ENCODE measurements at regions not wholly inside any gene's neighbourhood (a gene's known extent, or its start where the extent isn't known, plus 50 kb on each side); places are given as distances from the start of the nearest gene placed in this dataset.
A peak's percentile ranks its signal among the peaks of the same experiment; 100 is the strongest.

DNA sequence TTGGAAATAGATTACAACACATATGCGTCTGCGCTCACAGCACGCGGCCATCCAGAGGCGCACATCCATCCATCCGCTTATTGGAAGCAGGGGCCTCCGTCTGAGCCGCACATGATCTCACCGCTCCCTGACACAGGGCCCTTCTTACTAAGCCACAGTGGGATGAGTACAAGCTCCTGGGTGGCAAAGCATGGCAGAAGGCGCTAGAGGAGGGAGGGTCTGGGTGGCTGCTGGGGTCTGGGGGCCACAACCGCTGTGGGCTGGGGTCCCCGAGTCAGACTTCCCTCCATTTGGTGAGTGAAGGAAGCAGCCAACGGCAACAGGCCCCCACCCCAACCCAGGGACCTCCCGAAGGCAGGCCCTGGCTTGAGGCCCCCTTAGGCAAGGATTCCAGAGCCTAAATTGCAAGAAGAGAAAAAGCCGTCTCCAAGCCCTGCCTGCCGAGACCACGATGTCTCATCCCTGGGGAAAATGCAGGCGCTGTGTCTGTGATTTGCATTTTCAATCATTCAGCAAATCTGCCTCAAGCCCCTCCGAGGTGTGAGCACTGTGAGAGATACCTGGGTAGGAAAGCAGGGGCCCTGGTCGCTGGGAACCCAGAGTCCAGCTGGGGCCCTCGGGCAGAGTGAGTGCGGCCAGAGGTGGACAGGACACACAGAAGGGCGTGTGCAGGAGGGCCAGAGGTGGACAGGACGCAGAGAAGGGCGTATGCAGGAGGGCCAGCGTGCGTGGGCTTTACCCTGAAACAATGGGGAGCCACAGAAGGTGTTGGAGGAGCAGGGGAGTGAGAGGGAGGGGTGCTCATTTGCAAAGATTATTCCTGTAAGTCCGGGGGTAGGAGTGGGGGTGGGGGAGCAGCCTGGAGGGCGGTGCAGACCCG, 135.7 kb downstream of the OLFM1 start:
- Histone ChIP-seq H3K9me2 (replicated peaks; ENCODE audit: low read depth, low read length) (no peaks in the 10 kb centered on the region), H3K9me3 (ENCODE audit: insufficient read depth, low read depth, low read length) (no peaks in the 10 kb centered on the region; the same call in 1 of the 2 replicates), H2AFZ (ENCODE audit: low read length) (no peak overlapping the region), H3K9ac (ENCODE audit: low read depth, low read length, poor library complexity, severe bottlenecking) (peak overlapping the region; percentile 67), H3K4me1 (ENCODE audit: insufficient read depth, low read length, poor library complexity, severe bottlenecking) (peaks cover 38% of the 10 kb centered on the region), H4K20me1 (ENCODE audit: insufficient read depth, low read length, poor library complexity, severe bottlenecking) (no peaks in the 10 kb centered on the region), H3F3A (ENCODE audit: low read depth) (no peaks in the 10 kb centered on the region), H3K79me2 (ENCODE audit: insufficient read depth, low read length) (no peaks in the 10 kb centered on the region), H3K27me3 (ENCODE audit: insufficient read depth, low read length, poor library complexity, severe bottlenecking) (no peaks in the 10 kb centered on the region), H3K36me3 (ENCODE audit: insufficient read depth, low read length) (no peaks in the 10 kb centered on the region), H3K4me3 (ENCODE audit: low read length, poor library complexity, severe bottlenecking) (peak overlapping the region; percentile 12), H3K4me2 (ENCODE audit: low read depth, low read length, poor library complexity, severe bottlenecking) (peak overlapping the region; percentile 39)
- TF ChIP-seq, protein P1, sequence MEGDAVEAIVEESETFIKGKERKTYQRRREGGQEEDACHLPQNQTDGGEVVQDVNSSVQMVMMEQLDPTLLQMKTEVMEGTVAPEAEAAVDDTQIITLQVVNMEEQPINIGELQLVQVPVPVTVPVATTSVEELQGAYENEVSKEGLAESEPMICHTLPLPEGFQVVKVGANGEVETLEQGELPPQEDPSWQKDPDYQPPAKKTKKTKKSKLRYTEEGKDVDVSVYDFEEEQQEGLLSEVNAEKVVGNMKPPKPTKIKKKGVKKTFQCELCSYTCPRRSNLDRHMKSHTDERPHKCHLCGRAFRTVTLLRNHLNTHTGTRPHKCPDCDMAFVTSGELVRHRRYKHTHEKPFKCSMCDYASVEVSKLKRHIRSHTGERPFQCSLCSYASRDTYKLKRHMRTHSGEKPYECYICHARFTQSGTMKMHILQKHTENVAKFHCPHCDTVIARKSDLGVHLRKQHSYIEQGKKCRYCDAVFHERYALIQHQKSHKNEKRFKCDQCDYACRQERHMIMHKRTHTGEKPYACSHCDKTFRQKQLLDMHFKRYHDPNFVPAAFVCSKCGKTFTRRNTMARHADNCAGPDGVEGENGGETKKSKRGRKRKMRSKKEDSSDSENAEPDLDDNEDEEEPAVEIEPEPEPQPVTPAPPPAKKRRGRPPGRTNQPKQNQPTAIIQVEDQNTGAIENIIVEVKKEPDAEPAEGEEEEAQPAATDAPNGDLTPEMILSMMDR (conservative IDR thresholded peaks at IDR 0.05; ENCODE audit: low read length): no peak
- TF ChIP-seq EZH2phosphoT487 (IDR thresholded peaks at IDR 0.05; ENCODE audit: borderline replicate concordance): no peak

DNA sequence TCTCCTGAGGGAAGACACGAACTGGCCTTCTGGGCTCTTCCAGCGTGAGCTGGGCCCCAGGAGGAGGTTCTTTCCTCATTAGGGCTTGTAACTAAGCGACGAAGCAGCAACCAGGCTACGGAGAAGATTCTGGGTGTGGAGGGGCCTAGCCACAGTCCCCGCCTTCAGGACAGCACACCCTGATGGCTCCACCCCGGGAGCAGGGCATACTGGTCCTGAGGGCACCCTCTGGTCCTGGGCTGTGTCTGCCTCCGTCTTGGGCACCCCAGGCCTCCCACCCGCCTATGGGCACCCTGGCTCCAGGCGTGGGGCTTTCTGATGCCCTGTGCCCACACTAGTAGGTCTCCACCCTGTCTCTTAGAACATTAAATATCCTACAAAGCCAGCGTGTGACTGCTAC, 136.4 kb downstream of the OLFM1 start:
- H2AFZ ChIP-seq (ENCODE audit: low read length): no peak overlapping the region
- H3K79me2 ChIP-seq (ENCODE audit: insufficient read depth, low read length): no peaks in the 10 kb centered on the region
- H3K9me3 ChIP-seq (ENCODE audit: insufficient read depth, low read depth, low read length): no peaks in the 10 kb centered on the region; the same call in 1 of the 2 replicates
- no peak overlapping the region for H3K4me2 ChIP-seq (ENCODE audit: low read depth, low read length, poor library complexity, severe bottlenecking)
- H3K9me2 ChIP-seq (replicated peaks; ENCODE audit: low read depth, low read length): no peaks in the 10 kb centered on the region
- no peaks in the 10 kb centered on the region for H3F3A ChIP-seq (ENCODE audit: low read depth)
- H3K4me1 ChIP-seq (ENCODE audit: insufficient read depth, low read length, poor library complexity, severe bottlenecking): peaks cover 38% of the 10 kb centered on the region
- H3K27me3 ChIP-seq (ENCODE audit: insufficient read depth, low read length, poor library complexity, severe bottlenecking): no peaks in the 10 kb centered on the region
- TF ChIP-seq, protein P1 (conservative IDR thresholded peaks at IDR 0.05; ENCODE audit: low read length): no peak
- no peak for TF ChIP-seq EZH2phosphoT487 (IDR thresholded peaks at IDR 0.05; ENCODE audit: borderline replicate concordance)
- H3K4me3 ChIP-seq (ENCODE audit: low read length, poor library complexity, severe bottlenecking): no peak overlapping the region
- no peaks in the 10 kb centered on the region for H4K20me1 ChIP-seq (ENCODE audit: insufficient read depth, low read length, poor library complexity, severe bottlenecking)
- H3K9ac ChIP-seq (ENCODE audit: low read depth, low read length, poor library complexity, severe bottlenecking): peak overlapping the region; percentile 67
- no peaks in the 10 kb centered on the region for H3K36me3 ChIP-seq (ENCODE audit: insufficient read depth, low read length)

DNA sequence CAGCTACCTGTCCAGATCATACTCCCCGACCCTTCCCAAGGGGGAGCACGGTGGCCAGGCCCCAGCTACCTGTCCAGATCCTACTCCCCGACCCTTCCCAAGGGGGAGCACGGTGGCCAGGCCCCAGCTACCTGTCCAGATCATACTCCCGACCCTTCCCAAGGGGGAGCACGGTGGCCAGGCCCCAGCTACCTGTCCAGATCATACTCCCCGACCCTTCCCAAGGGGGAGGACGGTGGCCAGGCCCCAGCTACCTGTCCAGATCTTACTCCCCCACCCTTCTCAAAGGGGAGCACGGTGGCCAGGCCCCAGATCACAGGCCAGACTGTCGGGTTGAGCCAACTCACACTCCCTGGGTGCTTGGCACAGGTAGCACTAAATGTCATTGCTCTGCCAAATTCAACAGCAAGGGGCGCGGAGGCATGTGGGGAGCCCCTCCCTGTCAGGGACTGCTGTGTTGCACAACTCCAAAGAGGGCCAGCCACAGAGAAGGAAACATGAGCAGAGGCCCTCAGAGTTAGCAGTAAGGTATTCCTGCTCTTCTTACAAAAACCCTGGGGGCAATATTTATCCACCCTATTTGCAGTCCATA, 136.9 kb downstream of the OLFM1 start:
- no peaks in the 10 kb centered on the region for H4K20me1 ChIP-seq (ENCODE audit: insufficient read depth, low read length, poor library complexity, severe bottlenecking)
- H3K79me2 ChIP-seq (ENCODE audit: insufficient read depth, low read length): no peaks in the 10 kb centered on the region
- TF ChIP-seq EZH2phosphoT487 (IDR thresholded peaks at IDR 0.05; ENCODE audit: borderline replicate concordance): no peak
- H3K9me2 ChIP-seq (replicated peaks; ENCODE audit: low read depth, low read length): no peaks in the 10 kb centered on the region
- H3F3A ChIP-seq (ENCODE audit: low read depth): no peaks in the 10 kb centered on the region
- no peaks in the 10 kb centered on the region for H3K27me3 ChIP-seq (ENCODE audit: insufficient read depth, low read length, poor library complexity, severe bottlenecking)
- H3K36me3 ChIP-seq (ENCODE audit: insufficient read depth, low read length): no peaks in the 10 kb centered on the region
- no peak overlapping the region for H3K4me3 ChIP-seq (ENCODE audit: low read length, poor library complexity, severe bottlenecking)
- H3K9ac ChIP-seq (ENCODE audit: low read depth, low read length, poor library complexity, severe bottlenecking): peak overlapping the region; percentile 24
- H3K4me1 ChIP-seq (ENCODE audit: insufficient read depth, low read length, poor library complexity, severe bottlenecking): peaks cover 38% of the 10 kb centered on the region
- no peak overlapping the region for H3K4me2 ChIP-seq (ENCODE audit: low read depth, low read length, poor library complexity, severe bottlenecking)
- no peaks in the 10 kb centered on the region; the same call in 1 of the 2 replicates for H3K9me3 ChIP-seq (ENCODE audit: insufficient read depth, low read depth, low read length)
- no peak overlapping the region for H2AFZ ChIP-seq (ENCODE audit: low read length)

All from Loucy (cell line).